Neural cell (in vitro differentiated cells): ENCODE measurements at regions not wholly inside any gene's neighbourhood (a gene's known extent, or its start where the extent isn't known, plus 50 kb on each side); places are given as distances from the start of the nearest gene placed in this dataset.

Experiments used
- CTCF ChIP-seq: fragments of 450-650 bp; IDR thresholded peaks from 2 replicates; pipeline ENCODE4 v1.5.1; 2014; ENCODE audit warnings: antibody characterized with exemption, mild to moderate bottlenecking, moderate library complexity; ENCODE audit not compliant: poor library complexity, severe bottlenecking
- EP300 ChIP-seq: fragments of 450-650 bp; conservative IDR thresholded peaks from 2 replicates; pipeline ENCODE4 v1.6.1; 2014; ENCODE audit warnings: antibody characterized with exemption, mild to moderate bottlenecking, moderate library complexity; ENCODE audit not compliant: poor library complexity, severe bottlenecking
- EZH2 ChIP-seq: fragments of 200-600, 300-800 bp; shearing (Covaris generic), sonication (generic); IDR thresholded peaks from 2 replicates; pipeline ENCODE4 v1.6.1; 2014; ENCODE audit warnings: antibody characterized with exemption, low read length, borderline replicate concordance, mild to moderate bottlenecking; ENCODE audit not compliant: insufficient read depth, poor library complexity, severe bottlenecking
- MXI1 ChIP-seq: fragments of 450-650 bp; conservative IDR thresholded peaks from 2 replicates; pipeline ENCODE4 v1.6.1; 2014; ENCODE audit warnings: antibody characterized with exemption, mild to moderate bottlenecking; ENCODE audit not compliant: poor library complexity, severe bottlenecking
- POLR2AphosphoS5 ChIP-seq: IDR thresholded peaks from 2 replicates; pipeline ENCODE4 v1.6.1; 2012
- RAD21 ChIP-seq: fragments of 450-650 bp; conservative IDR thresholded peaks from 2 replicates; pipeline ENCODE4 v1.6.1; 2014; ENCODE audit warnings: antibody characterized with exemption, mild to moderate bottlenecking, moderate library complexity
- REST ChIP-seq: IDR thresholded peaks from 2 replicates; pipeline ENCODE4 v1.6.1; 2012; ENCODE audit warnings: borderline replicate concordance
- SMC3 ChIP-seq: fragments of 450-650 bp; conservative IDR thresholded peaks from 2 replicates; pipeline ENCODE4 v1.6.1; 2014; ENCODE audit warnings: antibody characterized with exemption, mild to moderate bottlenecking, moderate library complexity; ENCODE audit not compliant: poor library complexity
- TAF1 ChIP-seq: IDR thresholded peaks from 2 replicates; pipeline ENCODE4 v1.6.1; 2012; ENCODE audit warnings: low read depth

DNA sequence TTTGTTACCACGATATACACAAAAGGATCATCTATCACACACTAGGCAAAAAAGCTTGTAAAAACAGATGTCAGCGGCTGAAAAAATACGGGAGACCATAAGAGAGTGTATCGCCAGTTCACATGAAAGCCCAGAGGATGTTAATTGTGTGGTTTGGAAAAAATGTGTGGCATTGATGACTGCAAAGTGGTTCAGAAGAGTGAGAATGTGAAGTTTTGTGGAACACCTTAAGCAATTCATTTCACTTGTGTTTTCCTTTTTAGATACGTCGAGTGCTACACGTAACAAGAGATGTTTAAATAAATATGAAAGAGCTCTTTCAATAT lies 61.7 kb upstream of the DAPL1 start:
- TF ChIP-seq CTCF (no peak), TAF1 (no peak), EP300 (no peak), MXI1 (no peak), POLR2AphosphoS5 (no peak), EZH2 (no peak), SMC3 (no peak), RAD21 (no peak), REST (no peak)
